ENCODE measurements at regions not wholly inside any gene's neighbourhood (a gene's known extent, or its start where the extent isn't known, plus 50 kb on each side); places are given as distances from the start of the nearest gene placed in this dataset.
A peak's percentile ranks its signal among the peaks of the same experiment; 100 is the strongest.

DNA sequence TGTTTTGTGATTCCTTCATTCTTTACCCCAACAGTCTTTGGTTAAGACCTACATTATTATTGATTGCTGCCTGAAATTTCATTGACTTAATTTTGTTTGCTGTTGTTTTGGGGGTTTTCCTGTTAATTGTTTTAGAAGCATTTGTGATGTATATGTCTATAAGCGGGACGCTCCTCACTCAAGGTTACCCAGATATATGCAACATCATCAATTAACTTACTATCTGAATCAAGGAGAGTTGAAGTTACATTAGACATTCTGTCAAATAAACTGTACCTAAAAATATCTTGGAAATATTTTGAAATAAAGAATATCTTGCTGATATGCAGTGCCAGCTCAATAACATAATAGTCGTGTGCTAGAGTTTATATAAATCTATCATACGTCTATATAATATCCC is 125.9 kb upstream of the CDH18 start:
- no peak for DNase-seq (ENCODE audit: low read depth in 2 of 2)

DNA sequence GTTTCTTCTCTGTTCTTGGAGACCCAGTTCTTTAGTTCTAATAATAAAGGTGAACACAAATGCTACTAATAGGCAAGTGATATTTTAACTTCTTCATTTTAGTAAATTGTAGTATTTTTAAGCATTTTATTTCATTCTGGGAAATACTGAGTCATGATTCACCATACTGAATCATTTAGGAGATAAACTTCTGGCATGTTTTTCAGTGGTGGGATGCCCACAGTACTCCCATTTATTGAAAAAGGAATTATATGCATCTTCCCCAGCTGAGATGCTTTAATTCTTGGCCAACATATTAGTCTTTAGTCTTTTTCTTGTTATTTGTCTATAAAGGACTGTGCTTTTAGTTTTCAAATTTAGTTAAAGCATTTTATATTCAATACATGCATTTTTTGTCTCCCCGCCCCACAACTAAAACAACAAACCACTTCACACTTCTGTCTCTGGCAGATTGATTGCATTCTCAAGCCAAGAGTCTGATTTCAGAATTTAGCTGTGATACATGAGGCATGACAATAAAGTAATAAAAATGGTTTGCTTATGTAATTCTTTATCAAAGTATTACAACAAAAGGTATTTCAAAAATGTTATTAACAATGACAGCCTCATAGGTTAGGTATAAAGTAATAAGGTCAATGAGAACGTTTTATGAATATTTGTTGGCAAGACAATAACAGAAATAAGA is 125.2 kb upstream of the CDH18 start:
- DNase-seq (ENCODE audit: low read depth in 2 of 2), result peak; percentile 35 to 40

DNA sequence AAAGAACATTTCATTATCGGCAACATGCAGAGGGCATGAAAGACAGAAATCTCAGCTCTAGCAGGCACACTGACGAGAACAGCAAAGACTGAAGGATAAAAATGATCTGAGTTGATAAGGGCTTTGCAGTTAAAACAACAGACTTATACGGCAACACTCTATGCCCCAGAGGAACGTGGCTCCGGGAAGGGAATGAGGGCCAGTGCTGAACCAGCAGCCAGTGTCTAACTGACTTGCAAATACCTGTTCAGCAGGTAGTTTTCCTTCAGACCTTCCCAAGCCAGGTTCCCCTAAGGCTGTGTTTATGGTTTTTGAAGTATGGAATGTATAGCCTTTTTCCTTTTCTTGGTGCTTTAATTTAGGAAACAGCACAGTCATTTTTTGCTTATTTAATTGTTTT is 121.3 kb upstream of the CDH18 start:
- DNase-seq (ENCODE audit: low read depth in 2 of 2), result no peak

DNA sequence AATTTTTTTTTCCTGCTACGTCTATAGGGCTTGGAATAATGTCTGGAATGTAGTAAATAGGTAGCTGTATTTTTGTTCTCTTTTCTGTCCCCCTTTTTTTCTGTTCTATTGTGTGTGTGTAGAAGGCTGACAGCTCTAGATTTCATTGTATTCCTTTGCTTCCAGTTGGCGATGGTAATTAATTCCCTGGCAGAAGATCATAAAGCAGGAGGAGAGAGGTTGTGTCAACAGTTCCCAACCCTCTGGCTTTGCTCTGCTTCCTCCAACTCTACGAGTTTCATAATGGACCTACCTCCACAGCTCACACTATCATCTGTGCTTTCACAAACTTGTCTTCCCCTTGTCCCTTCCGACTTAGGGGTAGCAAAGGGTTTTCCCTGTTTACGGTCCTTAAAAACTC is 117.9 kb upstream of the CDH18 start:
- DNase-seq (ENCODE audit: low read depth in 2 of 2), result no peak

DNA sequence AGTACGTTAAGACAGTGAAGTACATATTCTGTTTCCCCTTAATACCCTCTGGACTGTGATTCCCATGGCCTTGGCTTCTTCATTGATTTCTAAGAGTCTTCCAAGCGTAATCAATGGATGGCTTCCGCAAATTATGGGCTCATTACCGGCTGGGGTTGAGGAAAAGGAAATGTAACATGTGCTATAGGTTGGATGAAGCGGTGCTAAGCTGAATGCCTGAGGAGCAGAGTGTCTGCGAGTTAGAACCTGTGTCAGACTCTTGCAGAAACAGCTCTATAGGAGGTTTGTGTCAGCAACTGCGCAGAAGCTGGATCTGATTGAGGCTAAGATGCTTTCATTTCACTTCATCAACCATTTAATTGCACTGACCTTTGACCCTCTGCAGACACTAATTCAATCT is 114.3 kb upstream of the CDH18 start:
- DNase-seq (ENCODE audit: low read depth in 2 of 2), result no peak

DNA sequence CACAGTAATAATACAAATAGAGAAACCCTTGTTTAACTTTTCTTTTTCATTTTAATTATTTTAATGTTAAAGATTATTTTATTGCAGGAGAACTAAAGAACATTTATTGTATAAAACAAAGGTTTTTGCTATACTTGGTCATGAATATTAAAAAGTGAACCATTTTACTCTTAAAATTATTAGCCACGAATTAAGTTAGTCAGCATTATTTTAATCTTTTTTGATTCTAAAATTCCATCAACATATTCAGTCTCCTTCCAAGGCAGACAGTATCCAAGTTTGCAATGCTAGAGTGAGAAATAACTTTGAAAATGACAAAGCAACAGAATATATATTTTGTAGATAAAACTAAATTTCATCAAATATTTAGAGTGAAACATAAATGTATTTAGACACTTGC is 110.7 kb upstream of the CDH18 start:
- no peak for DNase-seq (ENCODE audit: low read depth in 2 of 2)

DNA sequence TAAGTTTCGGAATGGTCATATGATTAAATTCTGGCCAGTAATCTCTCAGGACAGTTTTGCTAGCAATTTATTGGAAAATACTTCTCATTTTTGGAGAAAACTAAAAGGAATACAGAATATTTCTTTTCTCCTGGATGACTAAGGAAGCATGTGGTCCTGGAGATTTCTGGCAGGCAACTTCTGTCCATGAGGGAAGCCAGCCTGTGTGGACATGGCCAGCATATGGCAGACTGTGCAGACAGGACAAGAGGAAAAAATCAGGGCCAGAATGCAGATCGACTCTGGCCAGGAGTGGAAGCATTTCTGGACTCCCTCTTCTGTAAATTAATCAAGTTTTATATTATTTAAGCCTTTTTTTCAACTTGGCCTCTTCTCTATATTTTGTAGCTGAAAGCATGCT is 100.4 kb upstream of the CDH18 start:
- DNase-seq (ENCODE audit: low read depth in 2 of 2), result no peak

DNA sequence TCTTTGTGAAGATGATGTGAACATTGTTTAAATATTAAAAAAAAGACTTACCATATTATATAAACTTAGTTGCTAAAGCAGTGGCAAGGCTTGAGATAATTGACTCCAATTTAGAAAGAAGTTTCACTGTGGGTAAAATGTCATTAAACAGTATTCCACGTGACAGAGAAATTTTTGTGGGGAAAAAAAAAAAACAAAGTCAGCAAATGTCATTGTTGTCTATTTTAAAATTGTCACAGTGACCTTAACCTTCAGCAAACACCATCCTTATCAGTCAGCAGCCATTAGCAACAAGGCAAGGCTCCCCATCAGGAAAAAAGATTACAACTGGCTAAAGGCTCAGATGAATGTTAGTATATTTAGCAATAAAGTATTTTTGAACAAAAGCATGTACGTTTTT is 99.3 kb upstream of the CDH18 start:
- DNase-seq (ENCODE audit: low read depth in 2 of 2), result no peak

DNA sequence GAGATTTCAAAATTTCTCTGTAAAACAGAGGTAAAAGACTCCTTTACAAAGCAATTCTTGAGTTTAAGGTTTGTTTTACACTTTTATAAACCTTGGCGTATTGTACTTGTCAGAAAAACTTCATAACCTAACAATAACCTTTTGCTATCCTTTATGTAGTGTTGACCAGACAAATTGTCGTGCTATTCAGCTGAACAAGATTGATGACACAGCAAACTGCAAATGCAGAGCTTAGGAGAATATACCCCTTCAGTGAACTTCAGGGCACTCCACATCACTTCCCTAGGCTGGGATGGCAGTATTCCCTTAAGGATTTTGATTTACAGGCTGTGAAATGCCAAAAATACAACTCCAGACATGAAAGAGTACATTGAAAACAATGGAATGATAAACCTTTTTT is 89.2 kb upstream of the CDH18 start:
- DNase-seq (ENCODE audit: low read depth in 2 of 2), result no peak

DNA sequence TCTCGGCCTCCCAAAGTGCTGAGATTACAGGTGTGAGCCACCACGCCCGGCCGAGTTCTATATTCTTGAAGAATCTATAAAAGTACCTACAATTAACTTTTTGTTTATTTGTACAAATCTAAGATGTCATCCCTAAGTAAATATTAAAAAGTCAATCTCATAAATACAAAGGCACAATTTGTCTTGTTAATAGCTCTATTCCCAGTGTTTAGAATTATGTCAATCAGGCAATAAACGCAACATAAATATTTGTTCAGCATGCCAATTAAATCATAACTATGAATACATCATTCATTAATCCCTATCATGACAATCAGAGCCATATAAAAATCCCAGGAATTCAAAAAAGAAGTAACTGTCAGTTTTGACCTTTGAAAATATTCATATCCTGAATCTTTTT is 68.9 kb upstream of the CDH18 start:
- no peak for DNase-seq (ENCODE audit: low read depth in 2 of 2)

DNA sequence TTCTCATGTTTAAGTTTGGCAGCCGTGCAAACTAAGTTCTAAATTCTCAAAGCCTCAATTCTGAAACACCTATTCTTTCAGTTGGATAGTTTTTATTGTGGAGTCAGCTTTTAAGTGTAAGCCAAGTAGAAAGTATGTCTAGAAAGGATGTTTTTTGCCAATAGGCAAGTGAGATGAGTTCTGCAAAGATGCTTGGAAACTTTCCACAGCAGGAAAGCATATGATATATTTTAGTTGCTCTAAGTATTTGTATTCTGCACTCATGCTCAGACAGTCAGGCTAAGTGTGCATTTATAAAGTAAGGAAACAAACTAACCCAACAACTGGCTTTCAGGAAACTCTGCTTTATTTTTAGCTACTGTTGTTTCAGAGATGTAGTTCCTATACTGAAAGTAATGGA is 67.3 kb upstream of the CDH18 start:
- DNase-seq (ENCODE audit: low read depth in 2 of 2), result no peak

DNA sequence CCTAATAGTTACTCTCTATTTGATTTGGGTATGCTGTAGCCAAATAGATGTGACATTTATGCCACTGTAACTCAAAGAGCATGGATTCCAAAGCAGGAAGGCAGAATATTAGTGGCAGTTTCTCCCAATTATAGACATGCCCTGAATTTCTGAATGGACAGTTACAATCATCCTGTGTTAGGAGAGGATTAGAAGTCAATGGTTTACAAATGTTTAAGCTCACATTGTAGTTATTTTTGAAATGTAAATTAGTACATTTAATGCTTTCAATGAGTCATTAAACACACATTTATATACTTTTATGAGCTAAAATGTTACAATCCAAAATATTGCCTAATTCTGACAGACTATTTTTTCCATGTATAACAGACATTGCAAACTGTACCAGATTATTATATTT is 62.3 kb upstream of the CDH18 start:
- DNase-seq (ENCODE audit: low read depth in 2 of 2), result no peak

DNA sequence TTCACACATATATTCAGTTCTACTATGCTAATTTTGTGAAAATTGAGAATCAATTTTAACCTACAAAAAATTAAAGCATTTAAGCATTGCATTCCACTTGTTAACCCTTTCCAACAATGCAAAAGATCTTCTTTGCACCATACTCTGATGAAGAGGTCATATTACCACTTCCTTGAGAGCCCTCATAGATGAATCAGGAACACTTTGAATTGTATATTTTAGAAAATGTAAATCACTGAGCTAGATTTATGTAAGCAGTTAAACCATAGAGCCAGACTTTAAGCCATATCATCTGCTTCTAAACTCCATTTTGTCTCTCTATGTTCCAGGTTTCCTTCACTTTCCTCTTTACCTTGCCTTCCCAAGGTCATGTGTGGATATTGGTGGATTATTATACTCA is 56.5 kb upstream of the CDH18 start:
- DNase-seq (ENCODE audit: low read depth in 2 of 2), result no peak

DNA sequence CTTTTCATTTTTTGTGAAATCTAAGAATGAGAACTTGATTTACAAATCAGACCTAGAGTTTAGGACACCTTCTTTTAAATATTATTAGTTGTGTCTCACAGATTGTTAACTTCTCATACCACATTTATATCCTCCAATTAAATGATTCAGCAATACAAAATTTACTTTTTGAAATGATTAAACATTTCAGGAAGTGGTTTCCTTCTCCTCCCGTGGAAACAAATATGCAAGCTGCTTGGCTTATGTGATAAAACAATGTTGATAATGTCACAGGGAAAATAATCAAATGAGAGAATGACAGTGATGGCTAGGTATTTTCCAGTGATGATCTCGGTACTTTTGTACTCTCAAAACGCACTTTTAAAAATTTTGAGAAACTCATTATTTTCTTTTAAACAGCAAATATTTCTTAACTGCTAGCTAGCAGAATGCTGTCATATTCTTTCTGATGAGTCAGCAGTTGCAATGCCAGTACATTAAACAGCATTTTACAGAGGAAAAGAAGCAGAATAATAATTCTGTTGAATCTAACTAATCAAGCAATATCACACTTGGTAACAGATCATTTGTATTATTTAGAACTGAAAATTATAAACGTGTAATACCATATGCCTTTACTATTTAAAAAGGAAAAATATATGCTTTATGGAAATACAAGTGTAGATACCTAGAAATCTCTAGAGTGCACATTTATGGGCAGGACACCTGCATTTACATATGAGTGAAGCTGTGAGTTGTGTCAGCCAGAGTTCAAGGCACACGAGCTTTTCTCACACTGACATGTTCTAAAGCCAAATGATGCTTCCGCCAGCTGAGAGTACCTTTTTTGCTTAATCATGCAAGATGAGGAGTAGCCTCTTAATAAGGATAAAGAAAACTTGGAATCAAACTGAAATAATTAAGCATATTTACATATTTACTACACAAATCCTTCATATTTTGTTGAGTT is 53.6 kb upstream of the CDH18 start:
- no peak for DNase-seq (ENCODE audit: low read depth in 2 of 2)

DNA sequence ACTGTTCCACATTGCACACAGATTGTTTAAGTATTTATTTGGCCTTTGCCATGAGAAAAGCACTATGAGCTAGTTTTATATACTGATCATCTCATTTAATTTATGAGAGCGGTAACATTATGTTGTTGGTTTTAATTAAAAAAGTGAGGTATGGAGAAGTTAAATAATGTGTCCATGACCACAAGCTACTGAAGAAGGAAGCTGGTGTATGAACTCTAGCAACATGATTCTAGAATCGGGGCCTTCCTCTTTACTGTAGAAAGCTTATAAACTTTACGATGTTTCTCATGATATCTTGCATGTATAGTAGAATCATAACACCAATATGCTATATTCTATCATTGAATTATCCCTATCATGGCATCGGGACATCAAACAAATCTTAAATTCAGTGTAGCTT is 52.9 kb upstream of the CDH18 start:
- no peak for DNase-seq (ENCODE audit: low read depth in 2 of 2)
